ENCODE measurements at regions not wholly inside any gene's neighbourhood (a gene's known extent, or its start where the extent isn't known, plus 50 kb on each side); places are given as distances from the start of the nearest gene placed in this dataset.

GRCh38 chr14:22168092-22168955, 420.7 kb downstream of the DAD1 start:
- no peak for FAIRE-seq
- no peak for DNase-seq (ENCODE audit: low spot score)

GRCh38 chr14:22164616-22165015, 424.4 kb downstream of the DAD1 start:
- FAIRE-seq (no peak), DNase-seq (ENCODE audit: low spot score) (no peak)

- FAIRE-seq, result no peak
Observed at GRCh38 chr14:22163051-22163450, 426.0 kb downstream of the DAD1 start.

GRCh38 chr14:22159957-22160356, 429.1 kb downstream of the DAD1 start:
- DNase-seq (ENCODE audit: low spot score), result no peak

More at GRCh38 chr14:22163051-22163450, 426.0 kb downstream of the DAD1 start:
- no peak for DNase-seq (ENCODE audit: low spot score)

GRCh38 chr14:22159099-22159498, 429.9 kb downstream of the DAD1 start:
- DNase-seq (ENCODE audit: low spot score) (peak; percentile 41), FAIRE-seq (peak; percentile 23)

More at GRCh38 chr14:22159957-22160356, 429.1 kb downstream of the DAD1 start:
- no peak for FAIRE-seq

GRCh38 chr14:22158560-22158959, 430.5 kb downstream of the DAD1 start:
- FAIRE-seq, result no peak

GRCh38 chr14:22155571-22155970, 433.5 kb downstream of the DAD1 start:
- no peak for FAIRE-seq

More at GRCh38 chr14:22158560-22158959, 430.5 kb downstream of the DAD1 start:
- DNase-seq (ENCODE audit: low spot score), result no peak

GRCh38 chr14:22152903-22153302, 436.1 kb downstream of the DAD1 start:
- no peak for DNase-seq (ENCODE audit: low spot score)
- FAIRE-seq, result no peak

More at GRCh38 chr14:22155571-22155970, 433.5 kb downstream of the DAD1 start:
- DNase-seq (ENCODE audit: low spot score), result peak; percentile 17

- FAIRE-seq (no peak), DNase-seq (ENCODE audit: low spot score) (no peak)
Observed at GRCh38 chr14:22152161-22152870, 436.7 kb downstream of the DAD1 start.

- no peak for DNase-seq (ENCODE audit: low spot score)
- FAIRE-seq, result no peak
Observed at GRCh38 chr14:22151121-22151520, 437.9 kb downstream of the DAD1 start.

GRCh38 chr14:22149058-22149457, 440.0 kb downstream of the DAD1 start:
- no peak for FAIRE-seq

GRCh38 chr14:22147716-22148115, 441.3 kb downstream of the DAD1 start:
- DNase-seq (ENCODE audit: low spot score), result no peak
- no peak for FAIRE-seq

More at GRCh38 chr14:22149058-22149457, 440.0 kb downstream of the DAD1 start:
- DNase-seq (ENCODE audit: low spot score), result no peak

GRCh38 chr14:22143363-22143762, 445.7 kb downstream of the DAD1 start:
- DNase-seq (ENCODE audit: low spot score) (no peak), FAIRE-seq (no peak)

- FAIRE-seq, result no peak
- no peak for DNase-seq (ENCODE audit: low spot score)
Observed at GRCh38 chr14:22140633-22141032, 448.4 kb downstream of the DAD1 start.

- FAIRE-seq (no peak), DNase-seq (ENCODE audit: low spot score) (no peak)
Observed at GRCh38 chr14:22131749-22132476, 457.1 kb downstream of the DAD1 start.

GRCh38 chr14:22124073-22124613, 450.5 kb upstream of the OR4E1 start:
- peak; percentile 23 for FAIRE-seq
- no peak for DNase-seq (ENCODE audit: low spot score)

- FAIRE-seq (no peak), DNase-seq (ENCODE audit: low spot score) (no peak)
Observed at GRCh38 chr14:22122829-22123560, 449.4 kb upstream of the OR4E1 start.

- DNase-seq (ENCODE audit: low spot score) (peak; percentile 31), FAIRE-seq (no peak)
Observed at GRCh38 chr14:22122227-22122818, 448.7 kb upstream of the OR4E1 start.

GRCh38 chr14:22118899-22119477, 445.4 kb upstream of the OR4E1 start:
- FAIRE-seq (no peak), DNase-seq (ENCODE audit: low spot score) (peak; percentile 15)

GRCh38 chr14:22113401-22113800, 439.8 kb upstream of the OR4E1 start:
- no peak for FAIRE-seq
- DNase-seq (ENCODE audit: low spot score), result no peak
